KMS-11 (cell line): ENCODE measurements at regions not wholly inside any gene's neighbourhood (a gene's known extent, or its start where the extent isn't known, plus 50 kb on each side); places are given as distances from the start of the nearest gene placed in this dataset.

Source experiments
- H2AFZ ChIP-seq: fragments of 200-600 bp; sonication (generic); 2 replicates; pipeline ENCODE4 v1.6.1; 2016; ENCODE audit warnings: antibody characterized with exemption, mixed run types, low read depth
- H3K27ac ChIP-seq: fragments of 200-600 bp; sonication (generic); 2 replicates; pipeline ENCODE4 v1.6.1; 2016; ENCODE audit warnings: mild to moderate bottlenecking, mixed run types
- H3K27me3 ChIP-seq: fragments of 200-600 bp; sonication (generic); 2 replicates; pipeline ENCODE4 v1.6.1; 2017; ENCODE audit warnings: mild to moderate bottlenecking, low read depth, mixed run types, moderate library complexity; ENCODE audit not compliant: insufficient read depth
- H3K36me3 ChIP-seq: fragments of 200-600 bp; sonication (generic); 2 replicates; pipeline ENCODE4 v1.6.1; 2017; ENCODE audit warnings: mild to moderate bottlenecking, mixed run types; ENCODE audit not compliant: insufficient read depth
- H3K4me1 ChIP-seq: fragments of 200-600 bp; sonication (generic); 2 replicates; pipeline ENCODE4 v1.6.1; 2016; ENCODE audit warnings: mild to moderate bottlenecking, low read depth, mixed run types; ENCODE audit not compliant: poor library complexity, severe bottlenecking
- H3K4me2 ChIP-seq: fragments of 200-600 bp; sonication (generic); 2 replicates; pipeline ENCODE4 v1.7.0; 2016; ENCODE audit warnings: mild to moderate bottlenecking, mixed run types
- H3K4me3 ChIP-seq: fragments of 200-600 bp; sonication (generic); IDR thresholded peaks from 2 replicates; pipeline ENCODE4 v1.6.1; 2017; ENCODE audit warnings: low read depth, low read length, mixed read lengths; ENCODE audit not compliant: insufficient read depth
- H3K79me2 ChIP-seq: fragments of 200-600 bp; sonication (generic); 2 replicates; pipeline ENCODE4 v1.6.1; 2016; ENCODE audit warnings: low read depth, mixed run types; ENCODE audit not compliant: insufficient read depth
- H3K9ac ChIP-seq: fragments of 200-600 bp; sonication (generic); 2 replicates; pipeline ENCODE4 v1.6.1; 2016; ENCODE audit warnings: mild to moderate bottlenecking, mixed run types
- H4K20me1 ChIP-seq: fragments of 200-600 bp; sonication (generic); 2 replicates; pipeline ENCODE4 v1.6.1; 2016; ENCODE audit warnings: mild to moderate bottlenecking, mixed run types; ENCODE audit not compliant: insufficient read depth
- CTCF ChIP-seq: fragments of 200-600 bp; sonication (generic); conservative IDR thresholded peaks from 2 replicates; pipeline ENCODE4 v1.6.1; 2017; ENCODE audit warnings: low read depth, mild to moderate bottlenecking, antibody characterized with exemption, low read length, moderate library complexity, mixed read lengths

GRCh38 chr2:175404839-175405238 is 223.3 kb upstream of the ATP5MC3 start:
- Histone ChIP-seq H3K4me1 (no peaks in the 10 kb centered on the region), H3K36me3 (no peaks in the 10 kb centered on the region), H3K79me2 (no peaks in the 10 kb centered on the region), H3K27me3 (no peaks in the 10 kb centered on the region), H2AFZ (no peak overlapping the region), H4K20me1 (no peaks in the 10 kb centered on the region), H3K9ac (no peak overlapping the region), H3K27ac (no peak overlapping the region), H3K4me3 (no peak overlapping the region), H3K4me2 (no peak overlapping the region)
- TF ChIP-seq CTCF = no peak

DNA sequence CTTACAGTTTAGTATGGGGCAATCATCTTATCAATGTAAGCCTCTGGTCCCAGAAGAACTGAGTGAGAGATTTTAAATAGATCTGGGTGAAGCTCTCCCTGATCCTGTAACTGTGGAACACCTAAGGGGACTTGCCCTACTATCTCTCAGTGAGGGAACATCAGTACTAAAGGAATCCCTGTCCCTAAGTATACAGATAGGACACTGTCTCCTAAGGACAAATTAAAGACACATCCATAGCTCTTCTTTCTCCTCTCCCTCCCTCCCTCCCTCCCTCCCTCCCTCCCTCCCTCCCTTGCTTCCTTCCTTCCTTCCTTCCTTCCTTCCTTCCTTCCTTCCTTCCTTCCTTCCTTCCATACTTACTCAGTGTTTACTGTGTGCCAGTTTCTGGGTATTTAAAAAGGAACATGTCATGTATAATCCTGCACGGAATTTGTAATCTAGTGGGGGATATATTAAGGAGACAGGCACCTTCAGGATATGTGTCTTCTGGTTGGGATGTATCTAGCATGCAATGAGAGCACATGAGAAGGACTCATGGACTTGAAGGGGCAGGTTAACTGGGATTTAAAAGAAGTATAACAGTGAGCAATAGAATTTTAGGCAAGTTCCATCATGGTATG is 222.2 kb upstream of the ATP5MC3 start:
- Histone ChIP-seq H3K4me3 (no peak overlapping the region), H3K9ac (no peak overlapping the region), H4K20me1 (no peaks in the 10 kb centered on the region), H2AFZ (no peak overlapping the region), H3K4me2 (no peak overlapping the region), H3K79me2 (no peaks in the 10 kb centered on the region), H3K4me1 (no peaks in the 10 kb centered on the region), H3K27ac (no peak overlapping the region), H3K27me3 (no peaks in the 10 kb centered on the region), H3K36me3 (no peaks in the 10 kb centered on the region)
- TF ChIP-seq CTCF = no peak

DNA sequence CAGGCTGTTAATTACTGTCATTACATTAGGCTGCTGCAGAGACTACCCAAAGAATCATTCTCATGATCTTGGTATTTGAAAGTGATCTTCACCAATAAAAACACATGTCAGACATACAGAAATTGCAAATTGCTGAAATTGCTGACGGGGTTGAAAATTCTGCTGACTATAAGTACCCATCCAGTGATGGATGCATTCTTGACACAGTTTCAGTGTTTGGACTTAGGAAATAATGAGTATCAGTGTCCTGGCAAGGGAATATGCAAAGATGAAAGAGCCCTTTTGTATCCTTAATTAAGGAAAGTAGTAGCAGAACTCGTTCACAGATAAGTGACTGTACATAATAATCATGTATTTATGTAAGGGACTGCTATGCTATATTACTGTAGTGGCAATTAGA is 221.1 kb upstream of the ATP5MC3 start:
- no peaks in the 10 kb centered on the region for H3K79me2 ChIP-seq
- H3K27ac ChIP-seq = no peak overlapping the region
- no peaks in the 10 kb centered on the region for H3K36me3 ChIP-seq
- no peaks in the 10 kb centered on the region for H4K20me1 ChIP-seq
- H2AFZ ChIP-seq = no peak overlapping the region
- no peaks in the 10 kb centered on the region for H3K27me3 ChIP-seq
- H3K4me3 ChIP-seq = no peak overlapping the region
- TF ChIP-seq CTCF = no peak
- no peaks in the 10 kb centered on the region for H3K4me1 ChIP-seq
- H3K9ac ChIP-seq = no peak overlapping the region
- H3K4me2 ChIP-seq = no peak overlapping the region

- Histone ChIP-seq H3K27ac (no peak overlapping the region), H3K4me3 (no peak overlapping the region), H3K79me2 (no peaks in the 10 kb centered on the region), H4K20me1 (no peaks in the 10 kb centered on the region), H3K4me2 (no peak overlapping the region), H2AFZ (no peak overlapping the region), H3K36me3 (no peaks in the 10 kb centered on the region), H3K27me3 (no peaks in the 10 kb centered on the region), H3K4me1 (no peaks in the 10 kb centered on the region), H3K9ac (no peak overlapping the region)
- TF ChIP-seq CTCF = no peak
Measured at GRCh38 chr2:175401956-175402469, 220.5 kb upstream of the ATP5MC3 start.
